Activated T-helper 1 cell treated with anti-CD3 and anti-CD28 coated beads, Interleukin-12 subunit alpha, Interleukin-12 subunit beta, Interleukin-2, Interleukin-4 antibody, amounts not matched to agents 30 ng/mL and 10 ng/mL and 1 ng/mL, durations not matched to agents 14 hours and 24 hours and 36 hours (primary cell): ENCODE measurements at regions not wholly inside any gene's neighbourhood (a gene's known extent, or its start where the extent isn't known, plus 50 kb on each side); places are given as distances from the start of the nearest gene placed in this dataset.
A peak's percentile ranks its signal among the peaks of the same experiment; 100 is the strongest.
"Not testable (repeated sequence)": the region's sequence is repeated elsewhere in the genome, so short reads cannot be mapped to it uniquely, and the experiment has no call there.

ENCODE experiments used
- DNase-seq: peaks from one replicate; pipeline ENCODE4 v3.0.0; 2021; ENCODE audit warnings: low spot score
- H3K27ac Mint-ChIP-seq: one replicate; pipeline ENCODE4 v1.8.0; 2021; ENCODE audit warnings: mild to moderate bottlenecking, mixed read lengths
- H3K27me3 Mint-ChIP-seq: one replicate; pipeline ENCODE4 v1.8.0; 2022; ENCODE audit warnings: mild to moderate bottlenecking, moderate library complexity, mixed read lengths; ENCODE audit not compliant: insufficient read depth
- H3K36me3 Mint-ChIP-seq: one replicate; pipeline ENCODE4 v1.8.0; 2021; ENCODE audit warnings: low read depth, mixed read lengths
- H3K4me1 Mint-ChIP-seq: one replicate; pipeline ENCODE4 v1.8.0; 2021; ENCODE audit warnings: low read depth, mixed read lengths
- H3K4me3 Mint-ChIP-seq: one replicate; pipeline ENCODE4 v1.8.0; 2021; ENCODE audit warnings: mild to moderate bottlenecking, moderate library complexity, mixed read lengths
- H3K9me3 Mint-ChIP-seq: one replicate; pipeline ENCODE4 v1.8.0; 2021; ENCODE audit warnings: mixed read lengths
- intact Hi-C: fragments of 100-400 bp; cut with micrococcal nuclease; formaldehyde crosslinking; loops from one replicate; pipeline ENCODE4 v1.15.1; 2024

DNA sequence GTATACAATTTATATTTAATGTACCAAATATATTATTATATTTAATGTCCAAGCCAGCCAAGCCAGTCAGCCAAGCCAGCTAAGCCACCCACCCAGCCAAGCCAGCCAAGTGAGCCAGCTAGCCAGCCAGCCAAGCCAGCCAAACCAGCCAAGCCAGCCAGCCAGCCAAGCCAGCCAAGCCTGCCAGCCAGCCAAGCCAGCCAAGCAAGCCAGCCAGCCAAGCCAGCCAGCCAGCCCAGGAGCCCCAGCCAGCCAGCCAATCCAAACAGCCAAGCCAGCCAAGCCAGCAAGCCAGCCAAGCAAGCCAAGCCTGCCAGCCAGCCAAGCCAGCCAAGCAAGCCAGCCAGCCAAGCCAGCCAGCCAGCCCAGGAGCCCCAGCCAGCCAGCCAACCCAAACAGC is 1596.3 kb downstream of the RPIA start:
- H3K27ac Mint-ChIP-seq, H3K4me3 Mint-ChIP-seq, H3K27me3 Mint-ChIP-seq, H3K36me3 Mint-ChIP-seq, intact Hi-C loops, H3K9me3 Mint-ChIP-seq, H3K4me1 Mint-ChIP-seq, DNase-seq: not testable (repeated sequence)

DNA sequence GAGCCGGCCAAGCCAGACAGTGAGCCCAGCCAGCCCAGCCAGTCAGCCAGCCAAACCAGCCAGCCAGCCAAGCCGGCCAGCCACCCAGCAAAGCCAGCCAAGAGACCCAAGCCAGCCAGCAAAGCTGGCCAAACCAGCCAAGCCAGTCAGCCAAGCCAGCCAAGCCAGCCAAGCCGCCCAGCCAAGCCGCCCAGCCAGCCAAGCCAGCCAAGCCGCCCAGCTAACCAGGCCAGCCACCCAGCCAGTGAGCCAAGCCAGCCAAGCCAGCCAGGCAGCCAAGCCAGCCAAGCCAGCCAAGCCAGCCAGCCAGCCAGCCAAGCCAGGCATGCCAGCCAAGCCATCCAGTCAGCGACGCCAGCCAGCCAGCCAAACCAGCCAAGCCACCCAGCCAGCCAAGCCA is 1596.9 kb downstream of the RPIA start:
- H3K27ac Mint-ChIP-seq, H3K9me3 Mint-ChIP-seq, H3K4me3 Mint-ChIP-seq, DNase-seq, H3K27me3 Mint-ChIP-seq, H3K4me1 Mint-ChIP-seq, H3K36me3 Mint-ChIP-seq, intact Hi-C loops: not testable (repeated sequence)

DNA sequence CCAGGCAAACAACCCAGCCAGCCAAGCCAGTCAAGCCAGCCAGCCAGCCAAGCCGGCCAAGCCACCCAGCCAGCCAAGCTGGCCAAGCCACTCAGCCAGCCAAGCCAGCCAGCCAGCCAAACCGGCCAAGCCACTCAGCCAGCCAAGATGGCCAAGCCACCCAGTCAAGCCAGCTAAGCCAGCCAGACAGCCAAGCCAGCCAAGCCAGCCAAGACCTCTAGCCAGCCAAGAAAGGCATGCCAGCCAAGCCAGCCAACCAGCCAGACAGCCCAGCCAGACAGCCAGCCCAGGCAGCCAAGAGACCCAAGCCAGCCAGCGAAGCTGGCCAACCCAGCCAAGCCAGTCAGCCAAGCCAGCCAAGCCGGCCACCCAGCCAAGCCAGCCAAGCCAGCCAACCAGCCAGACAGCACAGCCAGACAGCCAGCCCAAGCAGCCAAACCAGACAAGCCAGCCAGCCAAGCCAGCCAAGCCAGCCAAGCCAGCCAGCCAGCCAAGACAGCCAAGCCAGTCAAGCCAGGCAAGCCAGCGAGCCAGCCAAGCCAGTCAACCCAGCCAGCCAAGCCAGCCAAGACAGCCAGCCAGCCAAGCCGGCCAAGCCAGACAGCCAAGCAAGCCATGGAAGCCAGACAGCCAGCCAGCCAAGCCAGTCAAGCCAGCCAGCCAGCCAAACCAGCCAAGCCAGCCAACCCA is 1598.0 kb downstream of the RPIA start:
- H3K4me1 Mint-ChIP-seq, H3K9me3 Mint-ChIP-seq, intact Hi-C loops, DNase-seq, H3K27me3 Mint-ChIP-seq, H3K27ac Mint-ChIP-seq, H3K36me3 Mint-ChIP-seq: not testable (repeated sequence)
- H3K4me3 Mint-ChIP-seq, result peak overlapping the region; percentile 19

DNA sequence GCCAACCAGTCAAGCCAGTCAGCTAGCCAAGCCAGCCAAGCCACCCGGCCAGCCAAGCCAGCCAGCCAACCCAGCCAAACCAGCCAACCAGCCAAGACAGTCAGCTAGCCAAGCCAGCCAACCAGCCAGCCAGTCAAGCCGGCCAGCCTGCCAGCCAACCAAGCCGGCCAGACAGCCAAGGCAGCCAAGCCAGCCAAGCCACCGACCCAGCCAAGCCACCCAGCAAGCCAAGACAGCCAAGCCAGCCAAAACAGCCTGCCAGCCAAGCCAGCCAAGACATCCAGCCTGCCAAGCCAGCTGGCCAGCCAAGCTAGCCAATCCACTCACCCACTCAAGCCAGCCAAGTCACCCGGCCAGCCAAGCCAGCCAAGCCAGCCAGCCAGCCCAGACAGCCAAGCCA is 1599.2 kb downstream of the RPIA start:
- H3K4me1 Mint-ChIP-seq, H3K27ac Mint-ChIP-seq, intact Hi-C loops, H3K36me3 Mint-ChIP-seq, H3K27me3 Mint-ChIP-seq, H3K4me3 Mint-ChIP-seq, DNase-seq, H3K9me3 Mint-ChIP-seq: not testable (repeated sequence)

DNA sequence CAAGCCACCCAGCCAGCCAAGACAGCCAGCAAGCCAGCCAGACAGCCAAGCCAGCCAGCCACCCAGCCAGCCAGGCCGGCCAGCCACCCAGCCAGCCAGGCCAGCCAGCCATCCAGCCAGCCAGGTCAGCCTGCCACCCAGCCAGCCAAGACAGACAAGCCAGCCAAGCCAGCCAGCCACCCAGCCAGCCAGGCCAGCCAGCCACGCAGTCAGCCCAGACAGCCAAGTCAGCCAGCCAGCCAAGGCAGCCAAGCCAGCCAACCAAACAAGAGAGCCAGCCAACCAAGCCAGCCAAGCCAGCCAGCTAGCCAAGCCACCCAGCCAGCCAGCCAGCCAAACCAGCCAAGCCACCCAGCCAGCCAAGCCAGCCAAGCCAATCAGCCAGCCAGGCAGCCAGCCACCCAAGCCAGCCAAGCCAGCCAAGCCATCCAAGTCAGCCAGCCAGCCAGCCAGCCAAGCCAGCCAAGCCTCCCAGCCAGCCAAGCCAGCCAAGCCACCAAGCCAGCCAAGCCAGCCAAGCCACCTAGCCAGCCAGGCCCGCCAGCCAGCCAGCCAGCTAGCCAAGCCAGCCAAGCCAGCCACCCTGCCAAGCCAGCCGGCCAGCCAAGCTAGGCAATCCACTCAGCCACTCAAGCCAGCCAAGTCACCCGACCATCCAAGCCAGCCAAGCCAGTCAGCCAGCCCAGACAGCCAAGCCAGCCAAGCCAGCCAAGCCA is 1599.9 kb downstream of the RPIA start:
- intact Hi-C loops, H3K9me3 Mint-ChIP-seq, H3K4me3 Mint-ChIP-seq, H3K36me3 Mint-ChIP-seq, DNase-seq, H3K4me1 Mint-ChIP-seq, H3K27me3 Mint-ChIP-seq, H3K27ac Mint-ChIP-seq: not testable (repeated sequence)

DNA sequence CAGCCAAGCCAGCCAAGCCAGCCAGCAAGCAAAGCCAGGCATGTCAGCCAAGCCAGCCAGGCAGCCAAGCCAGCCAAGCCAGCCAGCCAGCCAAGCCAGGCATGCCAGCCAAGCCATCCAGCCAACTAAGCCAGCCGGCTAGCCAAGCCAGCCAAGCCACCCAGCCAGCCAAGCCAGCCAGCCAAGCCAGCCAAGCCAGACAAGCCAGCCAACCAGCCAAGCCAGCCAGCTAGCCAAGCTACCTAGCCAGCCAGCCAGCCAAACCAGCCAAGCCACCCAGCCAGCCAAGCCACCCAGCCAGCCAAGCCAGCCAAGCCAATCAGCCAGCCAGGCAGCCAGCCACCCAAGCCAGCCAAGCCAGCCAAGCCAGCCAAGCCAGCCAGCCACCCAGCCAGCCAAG is 1600.5 kb downstream of the RPIA start:
- H3K27ac Mint-ChIP-seq, DNase-seq, H3K4me1 Mint-ChIP-seq, H3K4me3 Mint-ChIP-seq, H3K9me3 Mint-ChIP-seq, intact Hi-C loops, H3K36me3 Mint-ChIP-seq, H3K27me3 Mint-ChIP-seq: not testable (repeated sequence)

DNA sequence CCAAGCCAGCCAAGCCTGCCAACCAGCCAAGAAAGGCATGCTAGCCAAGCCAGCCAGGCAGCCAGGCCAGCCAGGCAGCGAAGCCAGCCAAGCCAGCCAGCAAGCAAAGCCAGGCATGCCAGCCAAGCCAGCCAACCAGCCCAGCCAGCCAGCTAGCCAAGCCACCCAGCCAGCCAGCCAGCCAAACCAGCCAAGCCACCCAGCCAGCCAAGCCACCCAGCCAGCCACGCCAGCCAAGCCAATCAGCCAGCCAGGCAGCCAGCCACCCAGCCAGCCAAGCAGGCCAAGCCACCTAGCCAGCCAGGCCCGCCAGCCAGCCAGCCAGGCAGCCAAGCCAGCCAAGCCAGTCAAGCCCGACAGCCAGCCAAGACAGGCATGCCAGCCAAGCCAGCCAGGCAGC is 1601.0 kb downstream of the RPIA start:
- intact Hi-C loops, H3K4me3 Mint-ChIP-seq, H3K9me3 Mint-ChIP-seq, H3K4me1 Mint-ChIP-seq, H3K27me3 Mint-ChIP-seq, H3K36me3 Mint-ChIP-seq, H3K27ac Mint-ChIP-seq, DNase-seq: not testable (repeated sequence)

- H3K9me3 Mint-ChIP-seq, H3K36me3 Mint-ChIP-seq, DNase-seq, intact Hi-C loops, H3K4me1 Mint-ChIP-seq, H3K27ac Mint-ChIP-seq, H3K27me3 Mint-ChIP-seq, H3K4me3 Mint-ChIP-seq: not testable (repeated sequence)
Observed at GRCh38 chr2:90293224-90293623, 1601.8 kb downstream of the RPIA start.

DNA sequence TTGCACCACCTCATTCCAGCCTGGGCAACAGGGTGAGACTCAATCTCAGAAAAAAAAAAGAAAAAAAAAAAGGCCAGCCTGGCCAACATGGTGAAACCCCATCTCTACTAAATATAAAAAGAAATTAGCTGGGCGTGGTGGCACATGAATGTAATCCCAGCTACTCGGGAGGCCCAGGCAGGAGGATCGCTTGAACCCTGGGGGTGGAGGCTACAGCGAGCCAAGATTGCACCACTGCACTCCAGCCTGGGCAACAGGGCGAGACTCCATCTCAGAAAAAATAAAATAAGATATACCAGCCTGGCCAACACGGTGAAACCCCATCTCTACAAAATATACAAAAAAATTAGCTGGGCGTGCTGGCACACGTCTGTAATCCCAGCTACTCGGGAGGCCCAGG is 1602.3 kb downstream of the RPIA start:
- H3K36me3 Mint-ChIP-seq, H3K9me3 Mint-ChIP-seq, H3K27ac Mint-ChIP-seq, H3K27me3 Mint-ChIP-seq, DNase-seq, H3K4me3 Mint-ChIP-seq, intact Hi-C loops, H3K4me1 Mint-ChIP-seq: not testable (repeated sequence)

GRCh38 chr2:90295036-90295750 is 1603.7 kb downstream of the RPIA start:
- H3K9me3 Mint-ChIP-seq, H3K27me3 Mint-ChIP-seq, DNase-seq, H3K36me3 Mint-ChIP-seq, intact Hi-C loops, H3K27ac Mint-ChIP-seq, H3K4me3 Mint-ChIP-seq, H3K4me1 Mint-ChIP-seq: not testable (repeated sequence)

GRCh38 chr2:90296484-90296777 is 1605.0 kb downstream of the RPIA start:
- H3K9me3 Mint-ChIP-seq, DNase-seq, H3K36me3 Mint-ChIP-seq, H3K4me1 Mint-ChIP-seq, H3K27me3 Mint-ChIP-seq, intact Hi-C loops, H3K4me3 Mint-ChIP-seq, H3K27ac Mint-ChIP-seq: not testable (repeated sequence)

DNA sequence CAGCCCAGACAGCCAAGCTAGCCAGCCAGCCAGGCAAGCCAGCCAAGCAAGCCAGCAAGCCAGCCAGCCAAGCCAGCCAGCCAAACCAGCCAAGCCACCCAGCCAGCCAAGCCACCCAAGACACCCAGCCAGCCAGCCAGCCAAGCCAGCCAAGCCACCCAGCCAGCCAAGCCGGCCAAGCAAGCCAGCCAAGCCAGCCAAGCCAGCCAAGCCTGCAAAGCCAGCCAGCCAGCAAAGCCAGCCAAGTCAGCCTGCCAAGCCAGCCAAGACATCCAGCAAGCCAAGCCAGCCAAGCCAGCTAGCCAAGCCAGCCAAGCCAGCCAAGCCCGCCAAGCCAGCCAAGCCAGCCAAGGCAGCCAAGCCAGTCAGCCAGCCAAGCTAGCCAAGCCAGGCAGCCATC is 1606.2 kb downstream of the RPIA start:
- intact Hi-C loops, DNase-seq, H3K4me3 Mint-ChIP-seq, H3K4me1 Mint-ChIP-seq, H3K9me3 Mint-ChIP-seq, H3K36me3 Mint-ChIP-seq, H3K27ac Mint-ChIP-seq, H3K27me3 Mint-ChIP-seq: not testable (repeated sequence)

- DNase-seq, H3K36me3 Mint-ChIP-seq, H3K27me3 Mint-ChIP-seq, H3K4me1 Mint-ChIP-seq, H3K27ac Mint-ChIP-seq, H3K9me3 Mint-ChIP-seq, intact Hi-C loops, H3K4me3 Mint-ChIP-seq: not testable (repeated sequence)
Observed at GRCh38 chr2:90298126-90298755, 1606.8 kb downstream of the RPIA start.
